Activated naive CD4-positive, alpha-beta T cell treated with Interleukin-2 at 50 U/mL for 16 hours (primary cell): ENCODE measurements at regions not wholly inside any gene's neighbourhood (a gene's known extent, or its start where the extent isn't known, plus 50 kb on each side); places are given as distances from the start of the nearest gene placed in this dataset.

ENCODE experiments used
- DNase-seq: peaks from one replicate; pipeline ENCODE4 v3.0.0-alpha.2; 2020

- DNase-seq, result no peak
These were observed 56.7 kb upstream of the NAA35 start for GRCh38 chr9:85884256-85884655.

- no peak for DNase-seq
These were observed 50.0 kb upstream of the NAA35 start for GRCh38 chr9:85890962-85891361.
